ENCODE measurements at regions not wholly inside any gene's neighbourhood (a gene's known extent, or its start where the extent isn't known, plus 50 kb on each side); places are given as distances from the start of the nearest gene placed in this dataset.
"Not testable (repeated sequence)": the region's sequence is repeated elsewhere in the genome, so short reads cannot be mapped to it uniquely, and the experiment has no call there.

- not testable (repeated sequence) for TF ChIP-seq POLR2A (IDR thresholded peaks at IDR 0.05; ENCODE audit: low read depth, low read length); CTCF (IDR thresholded peaks at IDR 0.05 in 2 of 3, conservative IDR thresholded peaks at IDR 0.05 in 1 of 3; ENCODE audit: control insufficient read depth in 2 of 3, extremely low read depth in 1 of 3, insufficient read depth in 1 of 3, low read depth in 3 of 3, low read length in 3 of 3); LARP7 (IDR thresholded peaks at IDR 0.05); CHD2 (IDR thresholded peaks at IDR 0.05; ENCODE audit: borderline replicate concordance, low read depth, low read length); ZNF274 (IDR thresholded peaks at IDR 0.05; ENCODE audit: insufficient read depth, insufficient read length); ZNF207 (IDR thresholded peaks at IDR 0.05; ENCODE audit: borderline replicate concordance); BRCA1 (IDR thresholded peaks at IDR 0.05; ENCODE audit: low read depth, low read length); NR2C2 (IDR thresholded peaks at IDR 0.05; ENCODE audit: borderline replicate concordance, control insufficient read depth, insufficient read length, low read depth)
These were observed 460.7 kb downstream of the PLPP3 start for GRCh38 chr1:56118676-56119075.
